ENCODE measurements at regions not wholly inside any gene's neighbourhood (a gene's known extent, or its start where the extent isn't known, plus 50 kb on each side); places are given as distances from the start of the nearest gene placed in this dataset.
"Not testable (repeated sequence)": the region's sequence is repeated elsewhere in the genome, so short reads cannot be mapped to it uniquely, and the experiment has no call there.

- not testable (repeated sequence) for TF ChIP-seq POLR2A, POLR2AphosphoS5, TAF1, POU2F2 (IDR thresholded peaks at IDR 0.05; ENCODE audit: low read depth, low read length)
Measured at GRCh38 chr10:29696581-29696980, 61.8 kb upstream of the SVIL start.

Data from GM12891 (cell line).